ENCODE measurements at regions not wholly inside any gene's neighbourhood (a gene's known extent, or its start where the extent isn't known, plus 50 kb on each side); places are given as distances from the start of the nearest gene placed in this dataset.
"Not testable (repeated sequence)": the region's sequence is repeated elsewhere in the genome, so short reads cannot be mapped to it uniquely, and the experiment has no call there.

DNA sequence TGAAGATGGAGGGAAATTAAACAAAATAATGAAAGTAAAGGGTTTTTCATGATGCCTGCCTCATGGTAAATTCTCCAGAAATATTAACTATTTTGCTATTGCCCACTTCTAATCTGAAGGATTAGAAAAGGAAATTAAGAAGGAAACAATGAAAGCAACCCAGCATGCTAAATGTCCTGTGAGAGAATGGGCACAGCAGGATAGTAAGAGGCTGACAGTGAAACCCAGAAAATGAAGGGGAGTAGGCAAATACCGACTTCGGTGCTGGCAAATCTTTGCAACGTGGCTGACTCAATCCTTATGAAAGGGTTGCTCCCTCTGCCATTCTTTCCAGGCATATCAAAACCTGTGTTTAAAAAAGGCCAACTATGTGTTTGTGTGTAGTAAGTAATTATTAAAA, 147.5 kb upstream of the SYNPR start:
- Histone ChIP-seq H3K4me1 (ENCODE audit: control insufficient read depth, extremely low read depth, insufficient read depth, low read length) (no peaks in the 10 kb centered on the region), H3K36me3 (ENCODE audit: control insufficient read depth, insufficient read depth, low read length) (no peaks in the 10 kb centered on the region), H3K4me3 (replicated peaks in 1 of 4; ENCODE audit: control extremely low read depth in 1 of 4, insufficient read depth in 1 of 4, low read depth in 3 of 4, low read length in 4 of 4) (no peak overlapping the region), H3K79me2 (ENCODE audit: control insufficient read depth, insufficient read depth, low read length) (no peaks in the 10 kb centered on the region), H2AFZ (ENCODE audit: low read length) (no peak overlapping the region), H3K9ac (ENCODE audit: insufficient read depth, low read length) (no peak overlapping the region), H3K27ac (ENCODE audit: insufficient read depth, low read length) (no peak overlapping the region), H4K20me1 (ENCODE audit: control insufficient read depth, extremely low read depth, insufficient read depth, low read length) (no peaks in the 10 kb centered on the region), H3K4me2 (ENCODE audit: extremely low read depth, insufficient read depth, low read length) (no peak overlapping the region), H3K27me3 (ENCODE audit: control insufficient read depth, insufficient read depth, low read length) (no peaks in the 10 kb centered on the region), H3K9me3 (ENCODE audit: control insufficient read depth, insufficient read depth, low read depth, low read length) (no peaks in the 10 kb centered on the region)
- TF ChIP-seq, protein P1, sequence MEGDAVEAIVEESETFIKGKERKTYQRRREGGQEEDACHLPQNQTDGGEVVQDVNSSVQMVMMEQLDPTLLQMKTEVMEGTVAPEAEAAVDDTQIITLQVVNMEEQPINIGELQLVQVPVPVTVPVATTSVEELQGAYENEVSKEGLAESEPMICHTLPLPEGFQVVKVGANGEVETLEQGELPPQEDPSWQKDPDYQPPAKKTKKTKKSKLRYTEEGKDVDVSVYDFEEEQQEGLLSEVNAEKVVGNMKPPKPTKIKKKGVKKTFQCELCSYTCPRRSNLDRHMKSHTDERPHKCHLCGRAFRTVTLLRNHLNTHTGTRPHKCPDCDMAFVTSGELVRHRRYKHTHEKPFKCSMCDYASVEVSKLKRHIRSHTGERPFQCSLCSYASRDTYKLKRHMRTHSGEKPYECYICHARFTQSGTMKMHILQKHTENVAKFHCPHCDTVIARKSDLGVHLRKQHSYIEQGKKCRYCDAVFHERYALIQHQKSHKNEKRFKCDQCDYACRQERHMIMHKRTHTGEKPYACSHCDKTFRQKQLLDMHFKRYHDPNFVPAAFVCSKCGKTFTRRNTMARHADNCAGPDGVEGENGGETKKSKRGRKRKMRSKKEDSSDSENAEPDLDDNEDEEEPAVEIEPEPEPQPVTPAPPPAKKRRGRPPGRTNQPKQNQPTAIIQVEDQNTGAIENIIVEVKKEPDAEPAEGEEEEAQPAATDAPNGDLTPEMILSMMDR (conservative IDR thresholded peaks at IDR 0.05 in 1 of 2, IDR thresholded peaks at IDR 0.05 in 1 of 2; ENCODE audit: low read depth in 1 of 2, low read length in 2 of 2) = no peak
- DNase-seq (ENCODE audit: low read depth in 2 of 2) = no peak

DNA sequence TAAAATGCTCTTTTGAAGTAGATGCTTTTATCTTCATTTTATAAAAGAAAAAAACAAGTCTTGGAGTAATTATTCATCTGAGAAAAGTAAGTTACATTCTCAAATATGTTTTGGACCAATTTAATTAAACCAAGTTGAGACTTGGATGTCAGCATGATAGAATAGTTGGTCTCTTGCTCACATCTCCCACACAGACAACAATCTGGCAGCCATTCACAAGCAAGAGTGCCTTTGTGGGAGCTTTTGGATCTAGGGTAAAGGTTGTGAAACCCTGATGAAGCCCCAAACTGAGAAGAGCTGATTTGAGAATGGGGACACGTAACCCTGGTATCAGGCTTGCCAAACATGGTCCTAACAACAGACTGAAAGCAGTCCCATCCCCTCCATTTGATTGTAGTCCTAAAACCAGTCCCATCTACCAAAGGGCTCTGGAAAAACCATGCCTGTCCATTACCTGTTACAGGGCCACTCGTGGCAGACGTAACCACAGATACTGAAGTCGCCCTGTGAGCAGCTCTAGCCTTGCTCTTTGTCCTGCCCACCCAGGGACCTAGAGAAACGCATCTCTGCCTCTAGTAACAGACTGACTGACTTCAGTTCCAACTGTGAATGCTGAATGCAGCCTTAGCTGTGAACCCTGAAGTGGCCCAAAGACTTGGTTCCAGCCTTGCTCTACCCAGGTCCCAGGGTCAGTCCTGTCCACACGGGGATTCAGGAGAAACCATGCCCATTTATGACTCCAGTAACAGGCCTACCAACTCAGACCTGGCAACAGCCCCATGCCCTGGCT, 145.5 kb upstream of the SYNPR start:
- Histone ChIP-seq H3K36me3 (ENCODE audit: control insufficient read depth, insufficient read depth, low read length) (no peaks in the 10 kb centered on the region), H3K4me3 (replicated peaks in 1 of 4; ENCODE audit: control extremely low read depth in 1 of 4, insufficient read depth in 1 of 4, low read depth in 3 of 4, low read length in 4 of 4) (no peak overlapping the region), H3K27me3 (ENCODE audit: control insufficient read depth, insufficient read depth, low read length) (no peaks in the 10 kb centered on the region), H3K27ac (ENCODE audit: insufficient read depth, low read length) (no peak overlapping the region), H2AFZ (ENCODE audit: low read length) (no peak overlapping the region), H3K9me3 (ENCODE audit: control insufficient read depth, insufficient read depth, low read depth, low read length) (no peaks in the 10 kb centered on the region), H3K9ac (ENCODE audit: insufficient read depth, low read length) (no peak overlapping the region), H3K4me2 (ENCODE audit: extremely low read depth, insufficient read depth, low read length) (no peak overlapping the region), H3K4me1 (ENCODE audit: control insufficient read depth, extremely low read depth, insufficient read depth, low read length) (no peaks in the 10 kb centered on the region), H4K20me1 (ENCODE audit: control insufficient read depth, extremely low read depth, insufficient read depth, low read length) (no peaks in the 10 kb centered on the region), H3K79me2 (ENCODE audit: control insufficient read depth, insufficient read depth, low read length) (no peaks in the 10 kb centered on the region)
- DNase-seq (ENCODE audit: low read depth in 2 of 2) = peak in 1 of 2 donors; percentile 61
- no peak for TF ChIP-seq EZH2 (IDR thresholded peaks at IDR 0.05; ENCODE audit: low read length, missing control alignments)
- TF ChIP-seq, protein P1 (conservative IDR thresholded peaks at IDR 0.05 in 1 of 2, IDR thresholded peaks at IDR 0.05 in 1 of 2; ENCODE audit: low read depth in 1 of 2, low read length in 2 of 2) = no peak

DNA sequence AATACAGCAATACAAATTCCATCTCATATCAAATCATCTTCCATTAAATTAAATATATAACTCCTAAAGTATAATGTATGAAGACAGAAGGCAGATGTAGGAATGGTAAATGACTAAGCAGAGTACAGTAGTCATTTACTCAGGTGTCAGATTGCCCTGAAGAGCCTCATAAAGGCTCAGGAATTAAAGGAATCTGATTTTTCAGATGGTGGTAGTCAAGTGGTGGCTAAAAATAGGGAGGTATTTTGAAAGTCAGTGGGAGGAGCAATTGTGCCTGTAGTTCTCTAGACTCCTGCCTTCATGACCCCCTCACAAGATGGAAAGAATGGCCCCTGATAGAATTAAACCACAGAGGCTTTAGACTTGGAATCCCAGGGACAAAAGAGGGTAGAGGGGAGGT, 142.7 kb upstream of the SYNPR start:
- H3K36me3 ChIP-seq (ENCODE audit: control insufficient read depth, insufficient read depth, low read length) = no peaks in the 10 kb centered on the region
- no peaks in the 10 kb centered on the region for H3K79me2 ChIP-seq (ENCODE audit: control insufficient read depth, insufficient read depth, low read length)
- no peaks in the 10 kb centered on the region for H3K9me3 ChIP-seq (ENCODE audit: control insufficient read depth, insufficient read depth, low read depth, low read length)
- H3K27ac ChIP-seq (ENCODE audit: insufficient read depth, low read length) = no peak overlapping the region
- no peaks in the 10 kb centered on the region for H4K20me1 ChIP-seq (ENCODE audit: control insufficient read depth, extremely low read depth, insufficient read depth, low read length)
- H3K4me2 ChIP-seq (ENCODE audit: extremely low read depth, insufficient read depth, low read length) = no peak overlapping the region
- no peaks in the 10 kb centered on the region for H3K4me1 ChIP-seq (ENCODE audit: control insufficient read depth, extremely low read depth, insufficient read depth, low read length)
- DNase-seq (ENCODE audit: low read depth in 2 of 2) = peak in 1 of 2 donors; percentile 86
- no peaks in the 10 kb centered on the region for H3K27me3 ChIP-seq (ENCODE audit: control insufficient read depth, insufficient read depth, low read length)
- H3K4me3 ChIP-seq (replicated peaks in 1 of 4; ENCODE audit: control extremely low read depth in 1 of 4, insufficient read depth in 1 of 4, low read depth in 3 of 4, low read length in 4 of 4) = no peak overlapping the region
- H2AFZ ChIP-seq (ENCODE audit: low read length) = no peak overlapping the region
- TF ChIP-seq, protein P1 (conservative IDR thresholded peaks at IDR 0.05 in 1 of 2, IDR thresholded peaks at IDR 0.05 in 1 of 2; ENCODE audit: low read depth in 1 of 2, low read length in 2 of 2) = no peak
- TF ChIP-seq EZH2 (IDR thresholded peaks at IDR 0.05; ENCODE audit: low read length, missing control alignments) = no peak
- no peak overlapping the region for H3K9ac ChIP-seq (ENCODE audit: insufficient read depth, low read length)

DNA sequence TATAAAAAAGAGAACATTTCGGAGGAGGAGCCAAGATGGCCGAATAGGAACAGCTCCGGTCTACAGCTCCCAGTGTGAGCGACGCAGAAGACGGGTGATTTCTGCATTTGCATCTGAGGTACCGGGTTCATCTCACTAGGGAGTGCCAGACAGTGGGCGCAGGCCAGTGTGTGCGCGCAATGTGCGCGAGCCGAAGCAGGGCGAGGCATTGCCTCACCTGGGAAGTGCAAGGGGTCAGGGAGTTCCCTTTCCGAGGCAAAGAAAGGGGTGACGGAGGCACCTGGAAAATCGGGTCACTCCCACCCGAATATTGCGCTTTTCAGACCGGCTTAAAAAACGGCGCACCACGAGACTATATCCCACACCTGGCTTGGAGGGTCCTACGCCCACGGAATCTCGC, 141.9 kb upstream of the SYNPR start:
- not testable (repeated sequence) for H3K36me3 ChIP-seq (ENCODE audit: control insufficient read depth, insufficient read depth, low read length); H3K27ac ChIP-seq (ENCODE audit: insufficient read depth, low read length); H3K9ac ChIP-seq (ENCODE audit: insufficient read depth, low read length); DNase-seq (ENCODE audit: low read depth in 2 of 2); H3K79me2 ChIP-seq (ENCODE audit: control insufficient read depth, insufficient read depth, low read length); H3K27me3 ChIP-seq (ENCODE audit: control insufficient read depth, insufficient read depth, low read length); H3K4me1 ChIP-seq (ENCODE audit: control insufficient read depth, extremely low read depth, insufficient read depth, low read length); H3K4me3 ChIP-seq (replicated peaks in 1 of 4; ENCODE audit: control extremely low read depth in 1 of 4, insufficient read depth in 1 of 4, low read depth in 3 of 4, low read length in 4 of 4); H2AFZ ChIP-seq (ENCODE audit: low read length); H3K4me2 ChIP-seq (ENCODE audit: extremely low read depth, insufficient read depth, low read length); H4K20me1 ChIP-seq (ENCODE audit: control insufficient read depth, extremely low read depth, insufficient read depth, low read length); H3K9me3 ChIP-seq (ENCODE audit: control insufficient read depth, insufficient read depth, low read depth, low read length)
